ENCODE measurements at regions not wholly inside any gene's neighbourhood (a gene's known extent, or its start where the extent isn't known, plus 50 kb on each side); places are given as distances from the start of the nearest gene placed in this dataset.
"Not testable (repeated sequence)": the region's sequence is repeated elsewhere in the genome, so short reads cannot be mapped to it uniquely, and the experiment has no call there.

DNA sequence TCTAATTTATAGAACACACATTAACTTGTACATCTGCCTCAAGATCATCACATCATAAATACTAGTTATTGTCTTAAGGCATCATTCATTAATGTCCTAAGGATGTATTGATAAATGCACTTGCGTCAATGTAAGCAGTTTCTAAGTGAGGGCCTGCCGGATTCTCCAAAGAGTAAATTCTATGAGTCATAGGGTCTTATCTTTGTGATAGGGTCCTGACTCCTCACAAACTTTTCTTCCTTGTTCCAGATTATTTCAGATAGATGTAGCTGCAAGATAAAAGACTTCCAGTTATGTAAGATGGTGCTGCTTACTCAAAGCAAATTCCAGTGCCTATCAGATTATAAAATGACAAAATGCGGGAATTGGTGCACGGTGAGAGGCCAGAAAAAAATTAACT lies 315.0 kb upstream of the SLC39A10 start:
- no peak for DNase-seq

DNA sequence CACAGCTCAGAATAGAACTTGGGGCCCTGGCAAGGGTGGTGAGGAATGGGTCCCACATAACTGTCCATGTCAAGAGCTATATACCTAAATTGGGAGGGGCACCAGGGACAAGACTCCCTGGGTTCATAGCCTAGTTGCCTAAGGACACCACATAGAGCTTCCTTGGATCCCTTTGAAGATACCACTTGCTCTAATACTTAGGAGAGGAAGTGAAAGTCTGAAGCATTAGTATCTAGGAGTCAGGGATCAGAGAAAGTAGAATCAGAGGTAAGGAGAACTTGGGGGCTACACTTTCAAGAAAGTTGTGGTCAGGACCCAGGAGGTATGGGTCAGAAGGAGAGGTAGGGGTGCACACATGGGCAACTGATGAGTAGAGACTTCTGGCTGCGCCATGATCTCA lies 318.2 kb upstream of the SLC39A10 start:
- DNase-seq: no peak

DNA sequence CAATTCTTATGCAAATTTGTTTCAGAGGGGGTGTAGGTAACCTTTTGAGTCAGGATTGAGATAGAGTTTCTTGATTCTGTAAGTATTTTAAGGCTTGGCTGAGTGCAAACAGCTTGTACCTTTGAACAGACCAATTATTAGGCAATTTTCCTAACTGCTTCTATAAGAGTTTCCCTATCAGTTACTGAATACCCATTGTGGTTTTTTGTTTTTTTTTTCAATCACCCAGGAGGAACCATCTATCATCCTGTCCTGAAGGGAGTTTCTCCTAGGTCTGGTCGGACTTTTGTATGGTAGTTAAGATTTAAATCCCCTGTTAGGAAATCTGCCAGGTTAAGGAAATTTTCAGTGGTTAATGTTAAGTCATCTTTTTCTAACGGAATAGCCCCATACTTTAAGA lies 319.4 kb upstream of the SLC39A10 start:
- DNase-seq: no peak

DNA sequence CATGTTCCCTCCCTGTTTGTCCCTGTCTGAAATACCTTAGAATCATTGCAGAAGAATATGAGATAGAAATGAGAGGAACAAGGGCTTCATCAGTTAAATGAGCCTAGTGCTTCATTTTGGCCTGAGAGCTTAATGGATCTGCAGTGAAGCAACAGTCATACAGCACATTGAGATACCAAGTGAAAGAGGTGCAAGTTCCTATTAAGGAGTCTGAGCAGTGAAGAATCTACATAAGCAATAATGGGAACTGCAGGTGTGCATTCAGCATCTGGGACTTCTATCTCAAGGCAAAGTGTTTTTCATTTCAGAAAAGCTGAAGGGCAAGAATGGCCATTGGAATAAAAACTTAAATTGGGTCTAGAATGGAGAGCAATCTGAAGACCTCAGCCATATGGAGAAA lies 323.2 kb upstream of the SLC39A10 start:
- no peak for DNase-seq

DNA sequence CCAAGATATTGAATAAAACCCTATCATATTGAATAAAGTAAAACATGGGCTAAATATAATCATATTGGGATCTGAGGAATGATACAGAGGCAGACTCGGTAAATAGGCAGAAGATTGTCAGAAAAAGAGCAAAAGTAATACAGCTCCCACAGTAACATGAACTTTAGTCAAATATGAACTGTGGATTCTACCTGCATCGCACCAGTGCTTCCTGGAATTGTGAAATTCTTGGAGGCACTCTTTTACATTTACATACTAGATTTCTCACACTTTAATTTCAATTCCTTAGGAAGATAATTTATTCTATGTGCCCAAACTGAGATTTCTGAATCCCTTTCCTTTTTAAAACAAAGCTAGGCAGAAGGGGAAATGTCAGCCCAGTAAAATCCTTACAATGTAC lies 325.1 kb upstream of the SLC39A10 start:
- DNase-seq: no peak

DNA sequence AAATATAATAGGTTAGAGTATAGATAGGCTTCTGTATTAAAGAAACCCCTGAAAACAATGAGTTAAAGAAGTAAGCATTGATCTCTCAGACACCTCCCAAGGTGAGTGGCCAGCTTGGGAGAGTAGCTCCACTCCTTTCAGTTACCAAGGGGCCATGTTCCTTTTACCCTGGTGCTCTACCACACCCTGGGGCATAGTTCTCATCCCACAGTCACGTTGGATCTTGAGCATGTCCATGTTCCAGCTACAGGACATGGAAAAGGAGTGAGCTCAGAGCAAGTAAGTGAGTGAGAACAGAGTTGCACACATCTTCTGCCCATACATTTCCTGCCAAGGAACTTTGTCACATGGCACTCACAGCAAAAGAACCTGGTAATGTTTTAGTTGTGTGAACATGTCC lies 325.9 kb upstream of the SLC39A10 start:
- DNase-seq: no peak

DNA sequence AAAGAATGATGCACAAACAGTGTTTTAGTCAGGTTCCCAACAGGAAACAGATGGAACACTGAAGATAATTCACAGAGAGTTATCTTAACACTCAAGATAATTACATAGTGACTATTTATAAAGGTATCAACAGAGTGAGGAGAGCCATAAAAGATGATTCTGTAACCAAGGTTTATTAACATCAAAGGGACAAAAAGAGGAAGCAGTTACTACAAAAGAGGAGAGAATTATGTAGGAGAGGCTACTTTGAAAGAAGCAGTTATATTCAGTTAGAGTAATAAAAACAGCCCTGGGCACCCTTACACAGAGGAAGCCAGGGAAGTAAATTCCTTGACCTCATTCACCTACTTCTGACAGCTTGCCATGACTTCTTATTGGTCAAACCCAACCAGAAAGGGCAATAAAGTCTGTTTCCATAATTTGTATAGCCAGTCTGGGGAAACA lies 326.5 kb upstream of the SLC39A10 start:
- DNase-seq: no peak

DNA sequence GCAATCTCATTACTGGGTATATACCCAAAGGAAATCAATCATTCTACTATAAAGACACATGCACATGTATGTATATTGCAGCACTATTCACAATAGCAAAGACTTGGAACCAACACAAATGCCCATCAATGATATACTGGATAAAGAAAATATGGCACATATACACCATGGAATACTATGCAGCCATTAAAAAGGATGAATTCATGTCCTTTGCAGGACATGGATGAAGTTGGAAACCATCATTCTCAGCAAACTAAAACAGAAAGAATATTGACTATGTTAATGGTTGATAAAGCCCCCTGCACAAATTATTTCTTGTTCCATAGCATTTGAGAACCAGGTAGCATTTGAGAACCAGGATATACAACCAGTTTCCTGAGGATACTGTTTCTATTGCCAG lies 327.2 kb upstream of the SLC39A10 start:
- DNase-seq: not testable (repeated sequence)

DNA sequence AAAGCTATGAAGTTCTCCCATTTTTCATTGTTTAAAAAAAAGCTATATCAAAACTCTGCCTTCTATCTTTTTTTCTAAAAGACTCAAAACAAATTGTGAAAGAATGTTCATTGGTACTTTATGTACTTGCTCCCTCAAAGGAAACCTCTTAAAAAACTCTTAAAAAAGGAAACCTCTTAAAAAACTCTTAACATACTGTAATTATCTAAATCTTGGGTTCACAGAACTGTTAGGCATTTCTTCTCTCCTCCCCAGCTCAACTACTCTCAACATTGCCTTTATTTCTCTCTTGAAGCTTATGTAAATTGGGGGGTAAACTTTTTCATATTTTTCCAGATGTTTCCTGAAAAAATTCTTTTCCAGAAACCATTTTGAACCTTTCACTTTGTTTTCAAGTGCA lies 330.5 kb upstream of the SLC39A10 start:
- no peak for DNase-seq

DNA sequence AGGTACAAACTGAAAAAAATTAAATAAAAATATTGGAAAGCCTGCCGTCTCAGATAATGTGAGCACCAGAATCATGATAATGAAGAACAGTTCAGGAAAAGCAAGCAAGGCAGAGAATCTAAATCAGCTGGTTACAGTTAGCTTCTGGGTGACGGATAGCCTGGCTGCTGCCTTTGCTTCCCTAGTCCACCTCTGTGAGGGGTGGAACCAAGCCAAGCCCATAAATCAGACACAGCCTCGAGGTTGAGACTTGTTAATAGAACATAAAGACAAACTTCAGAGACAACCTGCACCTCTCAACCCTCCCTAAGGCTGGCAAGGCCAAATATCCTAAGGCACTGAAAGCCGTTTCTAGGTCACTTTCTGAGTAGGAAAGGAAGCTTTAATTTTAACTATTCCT lies 334.7 kb upstream of the SLC39A10 start:
- no peak for DNase-seq

DNA sequence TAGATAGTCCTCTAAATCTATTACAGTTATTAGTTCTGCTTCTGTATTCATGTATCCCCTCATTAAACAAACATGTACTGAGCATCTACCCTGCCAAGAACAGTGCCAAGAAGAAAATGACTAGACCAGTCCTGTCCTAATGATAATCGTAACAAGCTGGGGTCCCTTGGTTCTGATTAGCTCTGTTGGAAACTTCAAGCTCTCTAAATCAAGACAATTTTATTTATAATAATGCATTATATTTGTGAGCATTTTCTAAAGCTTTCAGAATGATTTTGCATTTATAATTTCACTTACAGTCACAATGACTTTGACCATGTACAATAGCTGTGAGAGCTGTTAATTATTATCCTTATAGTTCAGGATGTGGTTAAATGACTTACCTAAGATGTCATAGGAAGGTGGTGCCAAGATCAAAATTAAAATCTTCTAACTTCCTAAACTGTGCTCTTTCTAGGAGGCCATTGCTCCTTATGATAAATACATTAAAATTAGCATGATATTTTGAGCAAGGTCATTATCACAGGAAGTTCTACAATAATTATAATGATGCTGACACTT lies 336.5 kb upstream of the SLC39A10 start:
- DNase-seq: no peak

DNA sequence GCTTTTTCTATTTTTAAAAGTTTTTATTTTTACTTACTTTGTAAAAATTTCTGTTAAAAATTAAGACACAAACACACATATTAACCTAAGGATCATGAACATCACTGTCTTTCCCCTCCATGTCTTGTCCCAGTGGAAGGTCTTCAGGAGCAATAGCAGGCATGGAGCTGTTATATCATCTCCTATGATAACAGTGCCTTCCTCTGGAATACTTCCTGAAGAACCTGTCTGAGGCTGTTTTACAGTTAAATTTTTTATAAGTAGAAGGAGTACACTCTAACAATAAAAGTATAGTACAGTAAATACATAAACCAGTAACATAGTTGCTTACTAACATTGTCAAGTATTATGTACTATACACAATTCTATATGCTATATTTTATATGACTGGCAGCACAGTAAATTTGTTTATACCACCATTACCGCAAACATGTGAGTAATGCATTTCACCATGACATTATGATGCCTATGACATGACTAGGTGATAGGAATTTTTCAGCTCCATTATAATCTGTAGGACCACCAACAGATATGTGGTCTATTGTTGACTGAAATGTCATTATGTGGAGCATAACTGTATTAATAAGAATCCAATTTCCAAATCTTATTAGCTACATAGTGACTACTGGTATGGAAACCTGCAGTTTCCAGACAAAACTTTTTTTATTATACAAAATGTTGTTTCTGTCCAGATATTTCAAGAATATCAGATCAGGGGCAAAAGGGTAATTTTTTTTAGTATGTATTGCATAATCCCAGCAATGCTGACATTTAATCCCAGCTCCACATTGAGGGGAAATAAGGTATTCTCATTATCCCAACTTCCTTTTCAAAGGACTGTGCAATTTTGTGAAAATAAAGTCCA lies 337.2 kb upstream of the SLC39A10 start:
- DNase-seq: no peak

DNA sequence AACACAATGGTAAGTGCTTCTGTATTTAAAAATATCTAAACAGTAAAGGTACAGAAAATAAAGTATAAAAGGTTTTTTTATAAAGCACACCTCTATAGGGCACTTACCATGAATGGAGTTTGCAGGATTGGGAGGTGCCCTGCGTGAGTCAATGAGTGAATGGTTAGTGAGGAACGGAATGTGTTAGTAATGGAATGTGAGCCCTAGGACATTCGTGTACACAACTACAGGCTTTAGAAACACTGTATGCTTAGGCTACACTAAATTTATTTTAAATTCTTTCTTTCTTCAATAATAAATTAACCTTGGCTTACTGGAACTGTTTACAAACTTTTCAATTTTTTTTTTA lies 337.9 kb upstream of the SLC39A10 start:
- no peak for DNase-seq

DNA sequence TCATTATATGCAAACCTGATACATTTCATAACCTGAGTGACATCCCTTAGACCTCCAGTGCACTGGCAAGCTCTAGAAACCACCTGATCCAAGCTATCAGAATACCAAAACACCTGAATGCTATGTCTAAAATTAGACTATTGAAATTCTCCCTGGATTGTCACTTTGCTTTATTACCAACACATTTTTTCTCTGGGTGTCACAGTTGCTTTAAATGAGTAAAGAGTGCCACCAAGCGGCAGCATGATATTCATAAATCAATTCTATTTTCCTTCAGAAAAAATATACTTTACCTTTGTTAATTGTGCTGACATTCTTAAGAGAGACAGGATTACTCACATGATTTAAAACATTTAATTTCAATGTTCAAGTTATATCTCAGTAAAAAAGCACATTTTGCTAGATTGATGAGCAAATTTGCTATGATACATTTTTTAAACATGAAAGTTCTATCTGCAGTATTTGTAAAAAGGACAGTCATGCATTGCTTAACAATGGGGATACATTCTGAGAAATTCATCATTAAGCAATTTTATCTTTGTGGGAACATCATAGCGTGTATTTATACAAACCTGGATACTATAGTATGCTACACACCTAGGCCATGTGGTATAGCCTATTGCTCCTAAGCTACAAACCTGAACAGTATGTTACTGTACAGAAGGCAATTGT lies 338.4 kb upstream of the SLC39A10 start:
- peak; percentile 5 to 21 for DNase-seq

DNA sequence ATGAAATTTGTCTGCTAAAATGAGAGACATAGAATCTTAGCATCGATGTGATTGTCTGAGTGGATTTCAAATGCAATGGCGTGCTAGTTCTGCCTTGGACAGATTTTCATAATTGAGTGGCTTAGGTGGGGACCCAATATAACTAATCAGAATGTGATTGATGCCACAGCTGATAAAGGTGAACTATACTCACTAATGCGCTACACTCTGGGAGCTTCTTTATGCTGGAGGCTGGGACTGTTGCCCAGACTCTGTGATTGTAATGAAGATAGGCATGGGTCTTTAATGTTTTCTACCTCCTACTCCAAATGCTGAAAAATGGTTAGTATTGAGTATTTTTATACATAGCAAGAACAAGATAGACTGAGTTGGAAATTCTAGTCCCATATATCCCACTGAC lies 339.5 kb upstream of the SLC39A10 start:
- DNase-seq: no peak

DNA sequence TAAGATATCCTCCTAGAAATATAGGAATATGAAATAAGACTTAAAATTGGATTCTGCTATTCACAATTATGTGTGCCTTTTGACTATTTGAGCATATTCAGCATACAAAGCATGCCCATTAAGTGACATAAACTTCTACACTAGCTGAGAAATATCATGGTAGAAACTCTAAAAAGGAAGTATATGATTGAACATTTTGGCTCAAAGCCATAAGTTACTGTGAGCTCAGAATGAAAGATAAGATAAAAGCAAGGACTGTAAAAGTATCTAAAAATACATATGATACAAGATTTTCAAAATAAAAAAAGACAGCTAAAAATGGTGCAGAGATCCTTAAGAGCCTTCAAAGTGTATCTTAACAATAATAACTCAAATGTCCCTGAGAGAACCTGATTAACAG lies 340.5 kb upstream of the SLC39A10 start:
- DNase-seq: no peak

DNA sequence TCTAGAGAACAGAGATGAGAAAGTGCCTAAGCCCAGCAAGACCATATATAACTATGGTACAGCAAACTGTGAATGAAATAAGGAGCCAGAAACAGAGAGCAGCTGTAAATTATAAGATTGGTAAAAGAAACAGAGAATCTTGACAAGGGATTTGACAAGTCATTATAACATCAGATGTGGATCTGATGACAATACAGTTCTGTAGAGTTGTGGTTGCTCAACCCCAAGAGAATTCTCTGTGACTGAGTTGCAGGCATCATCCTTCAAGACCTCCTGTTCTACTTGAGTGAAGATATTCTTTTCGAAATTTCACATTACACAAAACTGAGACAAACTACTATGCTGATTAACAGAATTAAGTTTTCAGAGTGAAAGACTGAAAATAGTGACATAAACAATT lies 343.1 kb upstream of the SLC39A10 start:
- DNase-seq: no peak

DNA sequence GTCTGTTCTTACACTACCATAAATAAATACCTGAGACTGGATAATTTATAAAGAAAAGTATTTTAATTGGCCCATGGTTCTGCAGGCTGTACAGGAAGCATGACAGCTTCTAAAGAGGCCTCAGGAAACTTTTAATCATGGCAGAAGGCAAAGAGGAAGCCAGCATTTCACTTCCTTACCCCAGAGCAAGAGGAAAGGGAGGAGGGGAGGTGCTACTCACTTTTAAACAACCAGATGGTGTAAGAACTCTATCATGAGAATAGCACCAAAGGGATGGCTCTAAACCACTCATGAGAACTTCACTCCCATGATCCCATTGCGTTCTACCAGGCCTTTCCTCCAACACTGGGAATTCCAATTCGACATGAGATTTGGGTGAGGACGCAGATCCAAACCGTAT lies 344.4 kb upstream of the SLC39A10 start:
- no peak for DNase-seq

DNA sequence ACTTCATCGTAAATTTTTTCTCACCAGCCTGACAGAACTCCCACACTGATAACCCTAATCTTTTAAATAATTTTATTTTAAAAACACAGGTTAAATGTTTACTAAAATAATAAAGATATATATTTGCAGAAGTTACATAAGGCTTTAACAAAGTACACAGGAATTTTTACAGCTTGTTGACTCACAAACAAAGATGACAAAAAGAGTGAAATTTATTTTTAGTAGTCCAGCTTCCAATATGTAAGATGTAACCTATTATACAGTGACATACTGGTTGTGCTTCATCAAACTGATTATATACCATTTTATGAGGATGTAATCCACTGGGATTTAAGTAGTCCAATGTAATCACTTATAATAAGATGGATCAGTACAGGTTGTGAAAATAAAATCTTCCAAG lies 348.9 kb upstream of the SLC39A10 start:
- no peak for DNase-seq

DNA sequence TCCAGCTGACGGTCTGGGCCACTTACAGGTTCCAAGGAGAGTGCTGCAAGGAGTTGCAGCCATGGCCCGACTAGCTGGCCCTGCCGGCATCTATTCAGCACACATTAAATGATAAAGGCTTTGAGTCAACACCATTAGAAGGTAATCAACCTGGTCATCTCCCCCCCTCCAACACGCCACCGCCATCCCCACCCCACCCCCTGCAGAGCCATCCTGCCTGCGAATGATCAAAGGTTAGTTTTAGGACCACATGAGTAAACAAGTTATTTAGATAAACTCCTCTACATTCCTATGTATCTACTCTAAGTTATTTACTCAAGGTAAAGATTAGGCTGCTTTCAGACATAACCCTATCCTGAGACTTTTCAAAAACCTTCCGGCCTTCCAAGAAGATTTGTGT lies 349.3 kb upstream of the SLC39A10 start:
- no peak for DNase-seq

DNA sequence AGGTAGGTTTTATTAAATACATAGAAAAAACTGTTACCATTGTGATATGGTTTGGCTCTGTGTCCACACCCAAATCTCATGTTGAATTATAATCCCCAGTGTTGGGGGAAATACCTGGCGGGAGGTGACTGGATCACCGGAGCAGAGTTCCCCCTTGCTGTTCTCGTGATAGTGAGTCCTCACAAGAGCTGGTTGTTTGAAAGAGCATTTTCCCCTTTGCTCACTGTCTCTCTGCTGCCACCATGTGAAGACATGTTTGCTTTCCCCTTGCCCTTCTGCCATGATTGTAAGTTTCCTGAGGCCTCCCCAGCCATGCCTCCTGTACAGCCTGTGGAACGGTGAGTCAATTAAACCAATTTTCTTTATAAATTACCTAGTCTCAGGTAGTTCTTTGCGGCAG lies 352.7 kb upstream of the SLC39A10 start:
- no peak for DNase-seq

DNA sequence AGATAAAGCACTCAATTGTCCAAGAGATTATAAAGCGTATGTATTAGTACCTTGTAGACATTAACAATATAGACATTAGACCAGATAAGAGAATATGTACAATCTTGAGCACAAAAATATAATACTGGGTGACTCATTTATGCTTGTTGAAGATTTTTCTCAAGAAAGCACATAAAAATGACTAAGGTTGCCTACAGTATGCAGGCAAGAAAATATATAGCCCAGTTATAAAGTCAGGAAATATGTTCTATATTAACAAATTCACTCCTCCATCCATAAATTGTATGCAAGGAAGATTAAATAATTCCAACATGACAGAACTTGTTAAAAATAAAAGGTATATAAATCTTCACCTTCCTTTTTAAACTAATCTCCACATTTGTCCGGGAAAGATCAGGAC lies 356.4 kb upstream of the SLC39A10 start:
- no peak for DNase-seq

DNA sequence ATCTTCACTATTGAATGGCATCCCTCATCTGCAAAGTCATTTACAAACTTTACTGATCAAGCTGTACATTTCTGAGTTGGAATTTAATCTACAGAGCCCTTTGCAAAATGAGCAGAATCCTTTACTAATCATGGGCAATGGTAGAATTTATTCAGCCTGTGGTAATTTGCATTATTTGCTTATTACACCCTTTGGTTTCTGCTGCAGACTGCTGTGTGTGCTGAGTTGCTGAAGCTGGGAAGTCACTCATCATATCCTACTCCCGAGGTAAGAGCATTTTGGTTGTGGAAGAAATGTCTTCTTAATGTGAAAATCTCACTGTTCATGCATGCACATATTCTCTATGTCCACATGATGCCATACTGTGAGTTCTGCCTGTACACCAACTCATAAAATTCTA lies 357.4 kb upstream of the SLC39A10 start:
- DNase-seq: no peak

DNA sequence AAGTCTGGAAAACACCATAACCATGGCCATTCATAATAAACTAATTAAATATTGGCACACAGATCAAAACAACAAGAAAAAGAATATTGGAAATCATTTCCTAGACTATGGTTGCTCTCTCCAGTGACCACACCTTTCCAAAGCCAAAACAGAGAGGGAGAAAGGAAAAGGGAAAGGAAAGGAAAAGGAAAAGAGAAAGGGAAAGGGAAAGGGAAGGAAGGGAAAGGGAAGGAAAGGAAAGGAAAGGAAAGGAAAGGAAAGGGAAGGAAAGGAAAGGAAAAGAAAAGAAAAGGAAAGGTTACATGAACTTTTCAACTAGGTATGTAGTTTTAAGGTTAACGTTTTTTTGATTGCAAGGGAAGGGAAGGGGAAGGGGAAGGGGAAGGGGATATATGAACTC lies 360.5 kb upstream of the SLC39A10 start:
- DNase-seq: no peak
